ENCODE measurements at regions not wholly inside any gene's neighbourhood (a gene's known extent, or its start where the extent isn't known, plus 50 kb on each side); places are given as distances from the start of the nearest gene placed in this dataset.

- TF ChIP-seq POLR2AphosphoS5 (IDR thresholded peaks at IDR 0.05; ENCODE audit: low read depth, low read length) (no peak), POLR2A (IDR thresholded peaks at IDR 0.05; ENCODE audit: low read depth, low read length) (no peak)
Measured at GRCh38 chr4:101540336-101540735, 193.0 kb upstream of the PPP3CA start.

Data from GM12892 (cell line).